Ishikawa (cell line): ENCODE measurements at regions not wholly inside any gene's neighbourhood (a gene's known extent, or its start where the extent isn't known, plus 50 kb on each side); places are given as distances from the start of the nearest gene placed in this dataset.

ENCODE experiments used
- CEBPB ChIP-seq: IDR thresholded peaks from 2 replicates; pipeline ENCODE4 v1.6.1; 2012
- EGR1 ChIP-seq: IDR thresholded peaks from 2 replicates; pipeline ENCODE4 v1.6.1; 2012
- TAF1 ChIP-seq: IDR thresholded peaks from 2 replicates; pipeline ENCODE4 v1.6.1; 2012; ENCODE audit warnings: low read depth, mild to moderate bottlenecking
- YY1 ChIP-seq: IDR thresholded peaks from 2 replicates; pipeline ENCODE4 v1.6.1; 2012; ENCODE audit warnings: low read depth

- TF ChIP-seq CEBPB (no peak), YY1 (no peak), EGR1 (no peak), TAF1 (no peak)
These were observed 59.9 kb upstream of the NHLH2 start for GRCh38 chr1:115900856-115901255.
